SK-N-SH treated with all-trans-retinoic acid at 6 μM for 48 hours (cell line): ENCODE measurements at regions not wholly inside any gene's neighbourhood (a gene's known extent, or its start where the extent isn't known, plus 50 kb on each side); places are given as distances from the start of the nearest gene placed in this dataset.

ENCODE experiments used
- ZFP30 ChIP-seq: fragments of 450-650 bp; formaldehyde crosslinking; IDR thresholded peaks from 2 replicates; pipeline ENCODE4 v1.5.0; 2022; ENCODE audit warnings: mild to moderate bottlenecking, moderate library complexity
- TF ChIP-seq, protein P1 (sequence below): fragments of 250-450 bp; sonication (Bioruptor Pico); IDR thresholded peaks from 2 replicates; pipeline ENCODE4 v1.8.0; 2020; ENCODE audit warnings: mild to moderate bottlenecking, moderate library complexity, borderline replicate concordance

DNA sequence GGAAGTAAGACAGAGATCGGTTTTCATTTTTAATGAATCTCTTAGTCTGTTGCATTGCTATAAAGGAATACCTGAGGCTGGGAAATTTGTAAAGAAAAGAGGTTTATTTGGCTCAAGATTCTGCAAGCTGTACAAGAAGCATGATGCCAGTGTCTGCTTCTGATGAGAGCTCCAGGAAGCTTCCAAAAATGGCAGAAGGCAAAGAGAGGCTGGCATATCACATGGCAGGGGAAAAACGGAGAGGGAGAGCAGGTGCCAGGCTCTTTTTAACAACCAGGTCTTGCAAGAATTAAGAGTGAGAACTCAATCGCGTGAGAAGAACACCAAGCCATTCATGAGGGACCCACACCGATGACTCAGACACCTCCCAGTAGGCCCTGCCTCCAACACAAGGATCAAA lies 125.0 kb upstream of the THSD7A start:
- TF ChIP-seq, protein P1, sequence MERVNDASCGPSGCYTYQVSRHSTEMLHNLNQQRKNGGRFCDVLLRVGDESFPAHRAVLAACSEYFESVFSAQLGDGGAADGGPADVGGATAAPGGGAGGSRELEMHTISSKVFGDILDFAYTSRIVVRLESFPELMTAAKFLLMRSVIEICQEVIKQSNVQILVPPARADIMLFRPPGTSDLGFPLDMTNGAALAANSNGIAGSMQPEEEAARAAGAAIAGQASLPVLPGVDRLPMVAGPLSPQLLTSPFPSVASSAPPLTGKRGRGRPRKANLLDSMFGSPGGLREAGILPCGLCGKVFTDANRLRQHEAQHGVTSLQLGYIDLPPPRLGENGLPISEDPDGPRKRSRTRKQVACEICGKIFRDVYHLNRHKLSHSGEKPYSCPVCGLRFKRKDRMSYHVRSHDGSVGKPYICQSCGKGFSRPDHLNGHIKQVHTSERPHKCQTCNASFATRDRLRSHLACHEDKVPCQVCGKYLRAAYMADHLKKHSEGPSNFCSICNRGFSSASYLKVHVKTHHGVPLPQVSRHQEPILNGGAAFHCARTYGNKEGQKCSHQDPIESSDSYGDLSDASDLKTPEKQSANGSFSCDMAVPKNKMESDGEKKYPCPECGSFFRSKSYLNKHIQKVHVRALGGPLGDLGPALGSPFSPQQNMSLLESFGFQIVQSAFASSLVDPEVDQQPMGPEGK (CRISPR knock-in tag) = no peak
- TF ChIP-seq ZFP30 (CRISPR knock-in tag) = no peak
